ENCODE measurements at regions not wholly inside any gene's neighbourhood (a gene's known extent, or its start where the extent isn't known, plus 50 kb on each side); places are given as distances from the start of the nearest gene placed in this dataset.
"Not testable (repeated sequence)": the region's sequence is repeated elsewhere in the genome, so short reads cannot be mapped to it uniquely, and the experiment has no call there.

GRCh38 chr13:44676534-44676933, 100.4 kb upstream of the TSC22D1 start:
- Histone ChIP-seq H3K4me1 (ENCODE audit: control insufficient read depth, insufficient read depth, low read length) (no peaks in the 10 kb centered on the region), H3K27ac (ENCODE audit: low read depth, low read length) (no peak overlapping the region), H3K9me3 (ENCODE audit: control insufficient read depth, insufficient read depth, low read length) (peaks cover 2% of the 10 kb centered on the region), H3K27me3 (ENCODE audit: control insufficient read depth, insufficient read depth, low read length) (no peaks in the 10 kb centered on the region), H3K4me3 (ENCODE audit: low read depth, low read length) (no peak overlapping the region), H3K36me3 (ENCODE audit: control insufficient read depth, insufficient read depth, low read length) (no peaks in the 10 kb centered on the region)
- 100% methylated on average over 1 of the region's 3 CpGs for WGBS (ENCODE audit: insufficient coverage)
- no peak for DNase-seq (ENCODE audit: low read depth in 4 of 6, low spot score in 6 of 6)

GRCh38 chr13:44669534-44669933, 93.4 kb upstream of the TSC22D1 start:
- WGBS (ENCODE audit: insufficient coverage): 91% methylated on average over 3 of the region's 4 CpGs
- no peaks in the 10 kb centered on the region for H3K4me1 ChIP-seq (ENCODE audit: control insufficient read depth, insufficient read depth, low read length)
- H3K36me3 ChIP-seq (ENCODE audit: control insufficient read depth, insufficient read depth, low read length): no peaks in the 10 kb centered on the region
- H3K27ac ChIP-seq (ENCODE audit: low read depth, low read length): no peak overlapping the region
- DNase-seq (ENCODE audit: low read depth in 4 of 6, low spot score in 6 of 6): no peak
- H3K27me3 ChIP-seq (ENCODE audit: control insufficient read depth, insufficient read depth, low read length): no peaks in the 10 kb centered on the region
- no peaks in the 10 kb centered on the region for H3K9me3 ChIP-seq (ENCODE audit: control insufficient read depth, insufficient read depth, low read length)
- no peak overlapping the region for H3K4me3 ChIP-seq (ENCODE audit: low read depth, low read length)

- H3K36me3 ChIP-seq (ENCODE audit: control insufficient read depth, insufficient read depth, low read length): no peaks in the 10 kb centered on the region
- H3K27me3 ChIP-seq (ENCODE audit: control insufficient read depth, insufficient read depth, low read length): no peaks in the 10 kb centered on the region
- H3K4me3 ChIP-seq (ENCODE audit: low read depth, low read length): no peak overlapping the region
- no peak overlapping the region for H3K27ac ChIP-seq (ENCODE audit: low read depth, low read length)
- DNase-seq (ENCODE audit: low read depth in 4 of 6, low spot score in 6 of 6): peak in 1 of 6 donors; percentile 16
- WGBS (ENCODE audit: insufficient coverage): no CpG with 5 or more reads among the region's 2 CpGs
- H3K9me3 ChIP-seq (ENCODE audit: control insufficient read depth, insufficient read depth, low read length): no peaks in the 10 kb centered on the region
- no peaks in the 10 kb centered on the region for H3K4me1 ChIP-seq (ENCODE audit: control insufficient read depth, insufficient read depth, low read length)
Measured at GRCh38 chr13:44668688-44669087, 92.6 kb upstream of the TSC22D1 start.

- no CpG with 5 or more reads among the region's 3 CpGs for WGBS (ENCODE audit: insufficient coverage)
- H3K4me3 ChIP-seq (ENCODE audit: low read depth, low read length): no peak overlapping the region
- no peaks in the 10 kb centered on the region for H3K9me3 ChIP-seq (ENCODE audit: control insufficient read depth, insufficient read depth, low read length)
- no peaks in the 10 kb centered on the region for H3K36me3 ChIP-seq (ENCODE audit: control insufficient read depth, insufficient read depth, low read length)
- no peaks in the 10 kb centered on the region for H3K27me3 ChIP-seq (ENCODE audit: control insufficient read depth, insufficient read depth, low read length)
- H3K27ac ChIP-seq (ENCODE audit: low read depth, low read length): no peak overlapping the region
- H3K4me1 ChIP-seq (ENCODE audit: control insufficient read depth, insufficient read depth, low read length): no peaks in the 10 kb centered on the region
- peak in 3 of 6 donors; percentile 1 to 64 (median 18) for DNase-seq (ENCODE audit: low read depth in 4 of 6, low spot score in 6 of 6)
Measured at GRCh38 chr13:44667943-44668342, 91.8 kb upstream of the TSC22D1 start.

GRCh38 chr13:44666538-44666937, 90.4 kb upstream of the TSC22D1 start:
- H3K9me3 ChIP-seq (ENCODE audit: control insufficient read depth, insufficient read depth, low read length); H3K27ac ChIP-seq (ENCODE audit: low read depth, low read length); H3K4me3 ChIP-seq (ENCODE audit: low read depth, low read length); H3K4me1 ChIP-seq (ENCODE audit: control insufficient read depth, insufficient read depth, low read length); DNase-seq (ENCODE audit: low read depth in 4 of 6, low spot score in 6 of 6); H3K27me3 ChIP-seq (ENCODE audit: control insufficient read depth, insufficient read depth, low read length); H3K36me3 ChIP-seq (ENCODE audit: control insufficient read depth, insufficient read depth, low read length): not testable (repeated sequence)
- WGBS (ENCODE audit: insufficient coverage): 100% methylated on average over 2 of the region's 3 CpGs

- WGBS (ENCODE audit: insufficient coverage): 100% methylated on average over 1 of the region's 1 CpG
Measured at GRCh38 chr13:44664308-44664707, 88.2 kb upstream of the TSC22D1 start.

GRCh38 chr13:44662515-44662914, 86.4 kb upstream of the TSC22D1 start:
- H3K4me1 ChIP-seq (ENCODE audit: control insufficient read depth, insufficient read depth, low read length): no peaks in the 10 kb centered on the region
- no peaks in the 10 kb centered on the region for H3K27me3 ChIP-seq (ENCODE audit: control insufficient read depth, insufficient read depth, low read length)
- no peaks in the 10 kb centered on the region for H3K36me3 ChIP-seq (ENCODE audit: control insufficient read depth, insufficient read depth, low read length)
- H3K9me3 ChIP-seq (ENCODE audit: control insufficient read depth, insufficient read depth, low read length): no peaks in the 10 kb centered on the region
- H3K4me3 ChIP-seq (ENCODE audit: low read depth, low read length): no peak overlapping the region
- H3K27ac ChIP-seq (ENCODE audit: low read depth, low read length): no peak overlapping the region
- DNase-seq (ENCODE audit: low read depth in 4 of 6, low spot score in 6 of 6): no peak
- no CpG with 5 or more reads among the region's 3 CpGs for WGBS (ENCODE audit: insufficient coverage)

More at GRCh38 chr13:44664308-44664707, 88.2 kb upstream of the TSC22D1 start:
- no peak for DNase-seq (ENCODE audit: low read depth in 4 of 6, low spot score in 6 of 6)
- Histone ChIP-seq H3K27me3 (ENCODE audit: control insufficient read depth, insufficient read depth, low read length) (no peaks in the 10 kb centered on the region), H3K27ac (ENCODE audit: low read depth, low read length) (no peak overlapping the region), H3K4me3 (ENCODE audit: low read depth, low read length) (no peak overlapping the region), H3K36me3 (ENCODE audit: control insufficient read depth, insufficient read depth, low read length) (no peaks in the 10 kb centered on the region), H3K4me1 (ENCODE audit: control insufficient read depth, insufficient read depth, low read length) (no peaks in the 10 kb centered on the region), H3K9me3 (ENCODE audit: control insufficient read depth, insufficient read depth, low read length) (no peaks in the 10 kb centered on the region)

GRCh38 chr13:44661936-44662335, 85.8 kb upstream of the TSC22D1 start:
- H3K27me3 ChIP-seq (ENCODE audit: control insufficient read depth, insufficient read depth, low read length): no peaks in the 10 kb centered on the region
- H3K36me3 ChIP-seq (ENCODE audit: control insufficient read depth, insufficient read depth, low read length): no peaks in the 10 kb centered on the region
- no peaks in the 10 kb centered on the region for H3K9me3 ChIP-seq (ENCODE audit: control insufficient read depth, insufficient read depth, low read length)
- WGBS (ENCODE audit: insufficient coverage): no CpG with 5 or more reads among the region's 3 CpGs
- H3K4me1 ChIP-seq (ENCODE audit: control insufficient read depth, insufficient read depth, low read length): no peaks in the 10 kb centered on the region
- H3K27ac ChIP-seq (ENCODE audit: low read depth, low read length): no peak overlapping the region
- no peak for DNase-seq (ENCODE audit: low read depth in 4 of 6, low spot score in 6 of 6)
- no peak overlapping the region for H3K4me3 ChIP-seq (ENCODE audit: low read depth, low read length)

GRCh38 chr13:44660050-44660449, 83.9 kb upstream of the TSC22D1 start:
- no peaks in the 10 kb centered on the region for H3K9me3 ChIP-seq (ENCODE audit: control insufficient read depth, insufficient read depth, low read length)
- 86% methylated on average over 2 of the region's 6 CpGs for WGBS (ENCODE audit: insufficient coverage)
- no peak overlapping the region for H3K27ac ChIP-seq (ENCODE audit: low read depth, low read length)
- H3K4me1 ChIP-seq (ENCODE audit: control insufficient read depth, insufficient read depth, low read length): no peaks in the 10 kb centered on the region
- H3K27me3 ChIP-seq (ENCODE audit: control insufficient read depth, insufficient read depth, low read length): no peaks in the 10 kb centered on the region
- H3K36me3 ChIP-seq (ENCODE audit: control insufficient read depth, insufficient read depth, low read length): no peaks in the 10 kb centered on the region
- no peak for DNase-seq (ENCODE audit: low read depth in 4 of 6, low spot score in 6 of 6)
- H3K4me3 ChIP-seq (ENCODE audit: low read depth, low read length): no peak overlapping the region

- no peak overlapping the region for H3K27ac ChIP-seq (ENCODE audit: low read depth, low read length)
- no peaks in the 10 kb centered on the region for H3K9me3 ChIP-seq (ENCODE audit: control insufficient read depth, insufficient read depth, low read length)
- DNase-seq (ENCODE audit: low read depth in 4 of 6, low spot score in 6 of 6): peak in 1 of 6 donors; percentile 68
- H3K27me3 ChIP-seq (ENCODE audit: control insufficient read depth, insufficient read depth, low read length): no peaks in the 10 kb centered on the region
- H3K36me3 ChIP-seq (ENCODE audit: control insufficient read depth, insufficient read depth, low read length): no peaks in the 10 kb centered on the region
- WGBS (ENCODE audit: insufficient coverage): no CpG with 5 or more reads among the region's 3 CpGs
- H3K4me3 ChIP-seq (ENCODE audit: low read depth, low read length): no peak overlapping the region
- no peaks in the 10 kb centered on the region for H3K4me1 ChIP-seq (ENCODE audit: control insufficient read depth, insufficient read depth, low read length)
Measured at GRCh38 chr13:44652962-44653660, 77.0 kb upstream of the TSC22D1 start.

Measured in spinal cord (tissue), 9 donors.